ENCODE measurements at regions not wholly inside any gene's neighbourhood (a gene's known extent, or its start where the extent isn't known, plus 50 kb on each side); places are given as distances from the start of the nearest gene placed in this dataset.

DNA sequence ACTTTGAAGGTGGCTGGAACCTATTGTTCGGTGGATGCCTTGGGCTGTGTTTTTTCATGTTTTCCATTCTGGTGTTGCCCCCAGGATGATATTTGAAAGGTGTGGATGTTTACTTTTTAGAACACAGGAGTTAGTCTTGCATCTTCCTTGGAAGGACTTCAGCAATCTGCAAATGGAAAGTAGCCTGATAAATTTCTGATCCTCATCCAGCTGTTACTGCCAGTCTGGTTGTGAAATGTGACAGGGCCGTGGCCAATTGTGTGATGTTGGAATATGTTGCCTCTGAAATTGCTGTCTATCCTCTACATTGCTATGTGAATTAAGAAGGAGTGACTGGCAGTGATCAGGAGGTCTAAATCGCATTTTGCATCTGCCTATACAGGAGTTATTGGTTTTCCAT is 382.5 kb upstream of the C2CD4B start:
- no peaks in the 10 kb centered on the region for H3K27me3 ChIP-seq (replicated peaks; ENCODE audit: insufficient read depth, low read length)
- H4K20me1 ChIP-seq (ENCODE audit: insufficient read depth, low read length): no peaks in the 10 kb centered on the region
- no peaks in the 10 kb centered on the region for H3K9me2 ChIP-seq (replicated peaks; ENCODE audit: insufficient read depth, low read length)
- no peak overlapping the region for H3K27ac ChIP-seq (ENCODE audit: low read length)
- no peak overlapping the region for H2AFZ ChIP-seq (ENCODE audit: low read length)
- DNase-seq: no peak
- H3K9me3 ChIP-seq (replicated peaks; ENCODE audit: insufficient read depth, low read length): no peaks in the 10 kb centered on the region
- no peaks in the 10 kb centered on the region for H3K36me3 ChIP-seq (replicated peaks; ENCODE audit: insufficient read depth, low read length)
- H3K4me1 ChIP-seq (ENCODE audit: low read length): no peaks in the 10 kb centered on the region
- no peak overlapping the region for H3K9ac ChIP-seq (ENCODE audit: low read length)
- H3K4me2 ChIP-seq (ENCODE audit: low read depth, low read length): no peak overlapping the region
- H3F3A ChIP-seq (ENCODE audit: insufficient read depth, low read length): no peaks in the 10 kb centered on the region
- H3K79me2 ChIP-seq (ENCODE audit: low read length): no peaks in the 10 kb centered on the region
- TF ChIP-seq EZH2phosphoT487 (IDR thresholded peaks at IDR 0.05; ENCODE audit: low read length) (no peak), EZH2 (optimal IDR thresholded peaks at IDR 0.05; ENCODE audit: low read depth, low read length) (no peak)
- TF ChIP-seq, protein P1, sequence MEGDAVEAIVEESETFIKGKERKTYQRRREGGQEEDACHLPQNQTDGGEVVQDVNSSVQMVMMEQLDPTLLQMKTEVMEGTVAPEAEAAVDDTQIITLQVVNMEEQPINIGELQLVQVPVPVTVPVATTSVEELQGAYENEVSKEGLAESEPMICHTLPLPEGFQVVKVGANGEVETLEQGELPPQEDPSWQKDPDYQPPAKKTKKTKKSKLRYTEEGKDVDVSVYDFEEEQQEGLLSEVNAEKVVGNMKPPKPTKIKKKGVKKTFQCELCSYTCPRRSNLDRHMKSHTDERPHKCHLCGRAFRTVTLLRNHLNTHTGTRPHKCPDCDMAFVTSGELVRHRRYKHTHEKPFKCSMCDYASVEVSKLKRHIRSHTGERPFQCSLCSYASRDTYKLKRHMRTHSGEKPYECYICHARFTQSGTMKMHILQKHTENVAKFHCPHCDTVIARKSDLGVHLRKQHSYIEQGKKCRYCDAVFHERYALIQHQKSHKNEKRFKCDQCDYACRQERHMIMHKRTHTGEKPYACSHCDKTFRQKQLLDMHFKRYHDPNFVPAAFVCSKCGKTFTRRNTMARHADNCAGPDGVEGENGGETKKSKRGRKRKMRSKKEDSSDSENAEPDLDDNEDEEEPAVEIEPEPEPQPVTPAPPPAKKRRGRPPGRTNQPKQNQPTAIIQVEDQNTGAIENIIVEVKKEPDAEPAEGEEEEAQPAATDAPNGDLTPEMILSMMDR (IDR thresholded peaks at IDR 0.05; ENCODE audit: low read length): no peak
- H3K4me3 ChIP-seq (ENCODE audit: low read length): no peak overlapping the region

DNA sequence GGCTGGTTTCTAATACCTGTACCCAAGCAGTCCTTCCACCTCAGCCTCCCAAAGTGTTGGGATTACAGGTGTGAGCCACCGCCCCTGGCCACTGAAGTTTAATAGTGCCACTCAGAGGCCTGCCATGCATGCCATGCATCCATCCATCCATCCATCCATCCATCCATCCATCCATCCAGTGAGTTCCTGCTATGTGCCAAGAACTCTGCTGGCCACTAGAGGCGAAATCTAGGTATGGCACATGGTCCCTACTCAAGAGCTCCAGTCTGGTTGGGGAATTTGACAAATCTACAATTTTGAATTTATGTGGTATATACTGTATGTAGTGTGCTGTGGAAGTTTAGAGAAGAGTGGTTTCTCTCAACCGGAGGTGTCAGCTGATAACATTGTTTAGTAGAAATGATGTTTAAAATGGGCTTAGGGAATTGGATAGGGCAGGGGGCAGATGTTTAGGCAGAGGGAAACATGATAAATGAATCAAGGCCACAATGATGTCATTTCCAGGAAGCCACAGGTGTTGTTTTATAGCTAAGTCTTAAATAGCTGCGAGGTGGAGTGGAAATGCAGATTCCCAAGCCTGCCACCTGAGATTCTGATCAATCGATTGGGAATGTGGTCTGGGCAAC is 384.4 kb upstream of the C2CD4B start:
- Histone ChIP-seq H3K9me3 (replicated peaks; ENCODE audit: insufficient read depth, low read length) (no peaks in the 10 kb centered on the region), H3K36me3 (replicated peaks; ENCODE audit: insufficient read depth, low read length) (no peaks in the 10 kb centered on the region), H3K9me2 (replicated peaks; ENCODE audit: insufficient read depth, low read length) (no peaks in the 10 kb centered on the region), H3K27ac (ENCODE audit: low read length) (no peak overlapping the region), H3F3A (ENCODE audit: insufficient read depth, low read length) (no peaks in the 10 kb centered on the region), H3K79me2 (ENCODE audit: low read length) (no peaks in the 10 kb centered on the region), H2AFZ (ENCODE audit: low read length) (no peak overlapping the region), H3K4me1 (ENCODE audit: low read length) (peaks cover under 1% of the 10 kb centered on the region; the same call in 1 of the 2 replicates), H3K27me3 (replicated peaks; ENCODE audit: insufficient read depth, low read length) (no peaks in the 10 kb centered on the region), H3K9ac (ENCODE audit: low read length) (no peak overlapping the region), H4K20me1 (ENCODE audit: insufficient read depth, low read length) (no peaks in the 10 kb centered on the region), H3K4me2 (ENCODE audit: low read depth, low read length) (no peak overlapping the region), H3K4me3 (ENCODE audit: low read length) (no peak overlapping the region)
- DNase-seq: peak; percentile 27
- TF ChIP-seq EZH2 (optimal IDR thresholded peaks at IDR 0.05; ENCODE audit: low read depth, low read length): no peak
- TF ChIP-seq, protein P1 (IDR thresholded peaks at IDR 0.05; ENCODE audit: low read length): peak; percentile 60

DNA sequence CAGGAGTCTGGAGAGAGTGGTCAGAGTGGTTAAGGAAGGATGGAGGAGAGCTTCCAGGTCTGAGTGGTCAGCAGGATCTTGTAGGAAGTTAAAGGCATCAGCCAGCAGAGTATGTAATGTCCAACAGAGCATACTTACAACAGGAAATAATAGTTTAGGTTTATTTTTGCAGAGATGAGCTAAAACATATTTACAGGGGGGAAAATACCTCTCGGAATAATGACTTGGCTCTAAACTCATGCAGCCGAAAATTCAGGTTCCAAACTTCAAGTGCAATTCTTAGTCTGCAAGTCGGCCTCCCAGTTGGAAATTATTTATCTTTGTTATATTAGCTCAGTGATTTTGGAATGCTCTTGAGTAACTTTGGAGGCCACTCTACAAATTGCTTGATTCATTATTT is 385.0 kb upstream of the C2CD4B start:
- no peak for DNase-seq
- Histone ChIP-seq H3K4me3 (ENCODE audit: low read length) (no peak overlapping the region), H2AFZ (ENCODE audit: low read length) (no peak overlapping the region), H3K27me3 (replicated peaks; ENCODE audit: insufficient read depth, low read length) (no peaks in the 10 kb centered on the region), H3K9me2 (replicated peaks; ENCODE audit: insufficient read depth, low read length) (no peaks in the 10 kb centered on the region), H3K79me2 (ENCODE audit: low read length) (no peaks in the 10 kb centered on the region), H3K36me3 (replicated peaks; ENCODE audit: insufficient read depth, low read length) (no peaks in the 10 kb centered on the region), H3K9ac (ENCODE audit: low read length) (no peak overlapping the region), H3K4me2 (ENCODE audit: low read depth, low read length) (no peak overlapping the region), H3F3A (ENCODE audit: insufficient read depth, low read length) (no peaks in the 10 kb centered on the region), H3K4me1 (ENCODE audit: low read length) (peaks cover 6% of the 10 kb centered on the region; the same call in 1 of the 2 replicates), H4K20me1 (ENCODE audit: insufficient read depth, low read length) (no peaks in the 10 kb centered on the region), H3K9me3 (replicated peaks; ENCODE audit: insufficient read depth, low read length) (no peaks in the 10 kb centered on the region), H3K27ac (ENCODE audit: low read length) (no peak overlapping the region)
- TF ChIP-seq, protein P1 (IDR thresholded peaks at IDR 0.05; ENCODE audit: low read length): no peak
- TF ChIP-seq EZH2 (optimal IDR thresholded peaks at IDR 0.05; ENCODE audit: low read depth, low read length) (no peak), EZH2phosphoT487 (IDR thresholded peaks at IDR 0.05; ENCODE audit: low read length) (no peak)

Measured in MM.1S (cell line).